Lower leg skin (tissue), 4 donors: ENCODE measurements at regions not wholly inside any gene's neighbourhood (a gene's known extent, or its start where the extent isn't known, plus 50 kb on each side); places are given as distances from the start of the nearest gene placed in this dataset.

Experiments used
- DNase-seq, 2 donors: peaks; one replicate each; pipeline ENCODE4 v3.0.0-alpha.2; 2019; ENCODE audit warnings: low spot score in 2 of 2
- H3K4me3 ChIP-seq: fragments of 200-600 bp; sonication (generic); 2 replicates; pipeline ENCODE4 v1.5.1; 2017; ENCODE audit warnings: mild to moderate bottlenecking, low read depth; ENCODE audit not compliant: poor library complexity, severe bottlenecking
- CTCF ChIP-seq, 3 donors: fragments of 450-650 bp; IDR thresholded peaks; one replicate each; pipeline ENCODE4 v1.5.1; 2016; ENCODE audit warnings: antibody characterized with exemption in 3 of 3, mild to moderate bottlenecking in 3 of 3, moderate library complexity in 2 of 3
- POLR2A ChIP-seq, 2 donors: fragments of 450-650 bp; IDR thresholded peaks; one replicate each; pipeline ENCODE4 v1.6.1; 2016 to 2017; ENCODE audit warnings: antibody characterized with exemption in 2 of 2, mild to moderate bottlenecking in 1 of 2, moderate library complexity in 1 of 2
- WGBS, 2 donors: methylation state at CpG; one replicate each; pipeline ENCODE4 v1.1.5; 2018; 5-methylcytosine and 5-hydroxymethylcytosine counted together
- intact Hi-C: fragments of 100-400 bp; cut with DNase I; formaldehyde crosslinking; loops from one replicate; pipeline ENCODE4 v1.15.0; 2023; ENCODE audit warnings: low total_unique reads

DNA sequence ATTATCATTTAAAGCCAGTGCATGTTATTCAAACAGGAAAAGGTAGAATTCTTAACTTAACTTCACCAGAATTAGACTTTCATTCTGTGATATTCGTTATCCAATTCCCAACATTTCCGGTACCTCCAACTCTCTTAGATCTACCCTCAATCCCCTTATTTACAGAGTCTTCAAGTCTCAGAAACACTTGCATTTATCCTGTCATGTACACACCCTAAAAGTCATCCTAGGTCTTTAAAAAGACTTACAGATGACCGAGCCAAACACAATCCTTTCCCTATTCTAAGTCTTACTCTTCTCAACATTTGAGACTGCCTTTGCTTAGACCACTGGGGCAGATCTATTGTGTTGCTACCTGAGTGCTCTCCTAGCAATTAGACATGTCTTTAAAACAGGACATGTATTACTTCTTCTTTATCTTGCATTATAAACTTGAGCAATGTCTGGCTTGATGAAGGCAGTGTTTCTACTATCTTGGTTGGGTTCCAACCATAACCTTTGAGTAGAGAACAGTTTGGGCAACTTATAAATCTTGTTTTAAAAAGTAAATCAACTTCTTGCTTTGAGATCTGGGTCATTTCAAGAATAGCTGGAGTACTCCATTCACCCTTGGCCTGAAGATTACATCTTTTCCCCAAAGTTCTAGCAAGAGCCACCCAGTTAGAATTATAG is 140.6 kb upstream of the PLEKHG7 start:
- intact Hi-C loops = no loop called here
- WGBS, 2 donors = 66 to 84% methylated on average over 3 of the region's 3 CpGs
- DNase-seq = no peak
- no peak overlapping the region for H3K4me3 ChIP-seq
- TF ChIP-seq POLR2A (IDR thresholded peaks at IDR 0.05) = no peak
- TF ChIP-seq CTCF (IDR thresholded peaks at IDR 0.05) = no peak

DNA sequence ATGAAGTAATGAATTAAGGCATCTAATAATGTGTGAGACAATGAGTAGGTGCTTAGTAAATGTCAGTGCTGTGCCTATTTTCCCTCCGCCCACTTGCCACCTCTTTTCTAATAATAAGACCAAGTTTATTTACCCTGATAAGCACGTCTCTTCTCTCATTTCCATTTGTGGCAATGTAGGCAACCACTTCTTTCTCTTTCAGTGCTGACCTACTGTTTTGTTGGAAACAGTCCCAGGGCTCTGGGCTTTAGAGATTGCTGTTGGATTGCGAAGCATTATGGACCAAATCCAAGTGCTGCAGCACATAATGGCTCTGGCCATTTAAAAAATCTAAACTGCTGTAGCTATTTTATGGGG is 141.3 kb upstream of the PLEKHG7 start:
- intact Hi-C loops = no loop called here
- WGBS, 2 donors = 30 to 35% methylated on average over 3 of the region's 3 CpGs
- DNase-seq = no peak
- no peak for TF ChIP-seq POLR2A (IDR thresholded peaks at IDR 0.05)
- no peak overlapping the region for H3K4me3 ChIP-seq

GRCh38 chr12:92560713-92561542 is 141.9 kb upstream of the PLEKHG7 start:
- H3K4me3 ChIP-seq = no peak overlapping the region
- intact Hi-C loops = no loop called here
- WGBS, 2 donors = 83 to 89% methylated on average over 6 of the region's 6 CpGs
- no peak for DNase-seq
- TF ChIP-seq CTCF (IDR thresholded peaks at IDR 0.05) = no peak
- TF ChIP-seq POLR2A (IDR thresholded peaks at IDR 0.05) = no peak

- H3K4me3 ChIP-seq = no peak overlapping the region
- intact Hi-C loops = no loop called here
- 84% methylated on average over 2 of the region's 2 CpGs for WGBS, 2 donors
- TF ChIP-seq POLR2A (IDR thresholded peaks at IDR 0.05) (no peak), CTCF (IDR thresholded peaks at IDR 0.05) (no peak)
- DNase-seq = no peak
Observed at GRCh38 chr12:92558806-92559205, 144.0 kb upstream of the PLEKHG7 start.

GRCh38 chr12:92558215-92558773 is 144.5 kb upstream of the PLEKHG7 start:
- no peak for TF ChIP-seq CTCF (IDR thresholded peaks at IDR 0.05)
- no peak for TF ChIP-seq POLR2A (IDR thresholded peaks at IDR 0.05)
- no peak for DNase-seq
- intact Hi-C loops = no loop called here
- 87 to 89% methylated on average over 1 of the region's 1 CpG for WGBS, 2 donors
- no peak overlapping the region for H3K4me3 ChIP-seq

DNA sequence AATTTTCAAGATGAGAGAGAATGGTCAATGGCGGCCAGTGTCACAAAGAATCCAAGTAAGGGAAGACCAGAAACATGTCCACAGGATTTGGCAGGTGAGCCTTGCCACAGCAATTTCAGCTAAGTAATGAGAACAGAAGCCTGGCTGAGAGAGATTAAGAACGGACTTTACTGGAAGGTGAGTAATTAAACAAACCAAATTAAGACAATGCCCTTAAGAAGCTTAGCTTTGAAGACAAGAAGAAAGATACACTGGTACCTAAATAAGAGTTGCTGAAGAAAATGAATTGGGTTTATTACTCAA is 145.4 kb upstream of the PLEKHG7 start:
- TF ChIP-seq POLR2A (IDR thresholded peaks at IDR 0.05) (no peak), CTCF (IDR thresholded peaks at IDR 0.05) (no peak)
- intact Hi-C loops = no loop called here
- H3K4me3 ChIP-seq = no peak overlapping the region
- no peak for DNase-seq
- WGBS, 2 donors = 91 to 93% methylated on average over 2 of the region's 2 CpGs
